ENCODE measurements at regions not wholly inside any gene's neighbourhood (a gene's known extent, or its start where the extent isn't known, plus 50 kb on each side); places are given as distances from the start of the nearest gene placed in this dataset.

- no peak overlapping the region for H3K27ac ChIP-seq (ENCODE audit: low read depth in 2 of 2, low read length in 2 of 2)
- no peaks in the 10 kb centered on the region for H3K4me1 ChIP-seq (ENCODE audit: control insufficient read depth in 2 of 2, insufficient read depth in 2 of 2, low read length in 2 of 2)
- H3K9ac ChIP-seq (ENCODE audit: low read depth in 1 of 2, low read length in 2 of 2), result no peak overlapping the region
- peaks cover 0 to 2% of the 10 kb centered on the region in 2 donors for H3K27me3 ChIP-seq (ENCODE audit: control insufficient read depth in 2 of 2, insufficient read depth in 2 of 2, low read length in 2 of 2)
- no peaks in the 10 kb centered on the region for H3K9me3 ChIP-seq (ENCODE audit: control insufficient read depth in 2 of 2, low read length in 2 of 2)
- no peak overlapping the region for H3K4me3 ChIP-seq (ENCODE audit: low read length in 2 of 2)
- no peaks in the 10 kb centered on the region for H3K36me3 ChIP-seq (ENCODE audit: control insufficient read depth in 2 of 2, insufficient read depth in 2 of 2, low read length in 2 of 2)
These were observed 93.1 kb upstream of the TMEM45B start for GRCh38 chr11:129722529-129722928.

GRCh38 chr11:129723146-129723760 is 92.4 kb upstream of the TMEM45B start:
- H3K4me3 ChIP-seq (ENCODE audit: low read length in 2 of 2), result no peak overlapping the region
- H3K4me1 ChIP-seq (ENCODE audit: control insufficient read depth in 2 of 2, insufficient read depth in 2 of 2, low read length in 2 of 2), result no peaks in the 10 kb centered on the region
- H3K27ac ChIP-seq (ENCODE audit: low read depth in 2 of 2, low read length in 2 of 2), result no peak overlapping the region
- no peak overlapping the region for H3K9ac ChIP-seq (ENCODE audit: low read depth in 1 of 2, low read length in 2 of 2)
- no peaks in the 10 kb centered on the region for H3K9me3 ChIP-seq (ENCODE audit: control insufficient read depth in 2 of 2, low read length in 2 of 2)
- no peaks in the 10 kb centered on the region for H3K36me3 ChIP-seq (ENCODE audit: control insufficient read depth in 2 of 2, insufficient read depth in 2 of 2, low read length in 2 of 2)
- peaks cover 0 to 2% of the 10 kb centered on the region in 2 donors for H3K27me3 ChIP-seq (ENCODE audit: control insufficient read depth in 2 of 2, insufficient read depth in 2 of 2, low read length in 2 of 2)

GRCh38 chr11:129723761-129724162 is 91.9 kb upstream of the TMEM45B start:
- Histone ChIP-seq H3K4me3 (ENCODE audit: low read length in 2 of 2) (no peak overlapping the region), H3K27me3 (ENCODE audit: control insufficient read depth in 2 of 2, insufficient read depth in 2 of 2, low read length in 2 of 2) (peaks cover 0 to 2% of the 10 kb centered on the region in 2 donors), H3K27ac (ENCODE audit: low read depth in 2 of 2, low read length in 2 of 2) (no peak overlapping the region), H3K9ac (ENCODE audit: low read depth in 1 of 2, low read length in 2 of 2) (no peak overlapping the region), H3K9me3 (ENCODE audit: control insufficient read depth in 2 of 2, low read length in 2 of 2) (no peaks in the 10 kb centered on the region), H3K36me3 (ENCODE audit: control insufficient read depth in 2 of 2, insufficient read depth in 2 of 2, low read length in 2 of 2) (no peaks in the 10 kb centered on the region), H3K4me1 (ENCODE audit: control insufficient read depth in 2 of 2, insufficient read depth in 2 of 2, low read length in 2 of 2) (no peaks in the 10 kb centered on the region)

GRCh38 chr11:129724866-129725265 is 90.8 kb upstream of the TMEM45B start:
- Histone ChIP-seq H3K4me3 (ENCODE audit: low read length in 2 of 2) (no peak overlapping the region), H3K27me3 (ENCODE audit: control insufficient read depth in 2 of 2, insufficient read depth in 2 of 2, low read length in 2 of 2) (peaks cover 0 to 2% of the 10 kb centered on the region in 2 donors), H3K36me3 (ENCODE audit: control insufficient read depth in 2 of 2, insufficient read depth in 2 of 2, low read length in 2 of 2) (no peaks in the 10 kb centered on the region)

DNA sequence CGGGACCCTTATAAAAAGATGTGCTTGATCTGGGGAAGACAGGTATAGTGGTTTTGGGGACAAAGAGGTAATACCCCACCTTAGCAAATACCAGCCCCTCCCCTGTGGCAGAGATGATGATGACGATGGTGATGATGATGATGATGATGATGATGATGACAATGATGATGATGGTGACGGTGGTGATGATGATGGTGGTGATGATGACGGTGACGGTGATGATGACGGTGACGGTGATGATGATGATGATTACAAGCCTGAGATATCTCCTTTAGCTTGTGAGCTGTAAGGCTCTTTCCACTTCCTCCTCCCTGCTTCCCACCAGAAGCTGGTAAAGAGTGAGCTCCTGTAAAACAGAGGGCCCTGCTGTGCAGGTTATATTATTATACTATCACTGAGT is 89.5 kb upstream of the TMEM45B start:
- no peak overlapping the region for H3K4me3 ChIP-seq (ENCODE audit: low read length in 2 of 2)
- no peak overlapping the region for H3K9ac ChIP-seq (ENCODE audit: low read depth in 1 of 2, low read length in 2 of 2)
- H3K27me3 ChIP-seq (ENCODE audit: control insufficient read depth in 2 of 2, insufficient read depth in 2 of 2, low read length in 2 of 2), result peaks cover 0 to 2% of the 10 kb centered on the region in 2 donors
- no peaks in the 10 kb centered on the region for H3K36me3 ChIP-seq (ENCODE audit: control insufficient read depth in 2 of 2, insufficient read depth in 2 of 2, low read length in 2 of 2)
- H3K9me3 ChIP-seq (ENCODE audit: control insufficient read depth in 2 of 2, low read length in 2 of 2), result no peaks in the 10 kb centered on the region
- H3K4me1 ChIP-seq (ENCODE audit: control insufficient read depth in 2 of 2, insufficient read depth in 2 of 2, low read length in 2 of 2), result no peaks in the 10 kb centered on the region
- no peak overlapping the region for H3K27ac ChIP-seq (ENCODE audit: low read depth in 2 of 2, low read length in 2 of 2)

More at GRCh38 chr11:129724866-129725265, 90.8 kb upstream of the TMEM45B start:
- H3K9me3 ChIP-seq (ENCODE audit: control insufficient read depth in 2 of 2, low read length in 2 of 2), result no peaks in the 10 kb centered on the region
- H3K27ac ChIP-seq (ENCODE audit: low read depth in 2 of 2, low read length in 2 of 2), result no peak overlapping the region
- no peaks in the 10 kb centered on the region for H3K4me1 ChIP-seq (ENCODE audit: control insufficient read depth in 2 of 2, insufficient read depth in 2 of 2, low read length in 2 of 2)
- H3K9ac ChIP-seq (ENCODE audit: low read depth in 1 of 2, low read length in 2 of 2), result no peak overlapping the region

GRCh38 chr11:129728581-129728980 is 87.1 kb upstream of the TMEM45B start:
- Histone ChIP-seq H3K9ac (ENCODE audit: low read depth in 1 of 2, low read length in 2 of 2) (no peak overlapping the region), H3K27me3 (ENCODE audit: control insufficient read depth in 2 of 2, insufficient read depth in 2 of 2, low read length in 2 of 2) (peaks cover 0 to 2% of the 10 kb centered on the region in 2 donors), H3K36me3 (ENCODE audit: control insufficient read depth in 2 of 2, insufficient read depth in 2 of 2, low read length in 2 of 2) (no peaks in the 10 kb centered on the region), H3K27ac (ENCODE audit: low read depth in 2 of 2, low read length in 2 of 2) (no peak overlapping the region), H3K4me3 (ENCODE audit: low read length in 2 of 2) (no peak overlapping the region), H3K9me3 (ENCODE audit: control insufficient read depth in 2 of 2, low read length in 2 of 2) (no peaks in the 10 kb centered on the region), H3K4me1 (ENCODE audit: control insufficient read depth in 2 of 2, insufficient read depth in 2 of 2, low read length in 2 of 2) (no peaks in the 10 kb centered on the region)

DNA sequence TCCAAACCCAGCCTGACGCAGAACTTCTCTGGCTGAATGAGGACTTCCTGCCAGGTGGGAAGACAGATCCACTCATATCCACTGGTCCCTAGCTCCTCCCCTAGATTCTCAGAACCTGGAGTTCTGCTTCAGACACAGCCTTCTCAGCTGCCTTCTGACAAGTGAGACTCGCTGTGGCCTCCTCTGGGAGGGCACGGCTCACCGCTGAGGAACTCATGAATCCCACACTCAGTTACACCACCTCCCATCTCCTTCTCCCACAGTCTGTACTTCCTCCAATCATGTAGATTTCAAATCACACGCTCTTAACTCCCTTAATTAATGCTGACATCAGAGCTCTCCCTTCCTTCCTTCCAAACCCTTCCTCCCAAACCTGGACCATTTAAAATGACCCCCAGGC is 86.4 kb upstream of the TMEM45B start:
- peaks cover 0 to 2% of the 10 kb centered on the region in 2 donors for H3K27me3 ChIP-seq (ENCODE audit: control insufficient read depth in 2 of 2, insufficient read depth in 2 of 2, low read length in 2 of 2)
- no peaks in the 10 kb centered on the region for H3K4me1 ChIP-seq (ENCODE audit: control insufficient read depth in 2 of 2, insufficient read depth in 2 of 2, low read length in 2 of 2)

DNA sequence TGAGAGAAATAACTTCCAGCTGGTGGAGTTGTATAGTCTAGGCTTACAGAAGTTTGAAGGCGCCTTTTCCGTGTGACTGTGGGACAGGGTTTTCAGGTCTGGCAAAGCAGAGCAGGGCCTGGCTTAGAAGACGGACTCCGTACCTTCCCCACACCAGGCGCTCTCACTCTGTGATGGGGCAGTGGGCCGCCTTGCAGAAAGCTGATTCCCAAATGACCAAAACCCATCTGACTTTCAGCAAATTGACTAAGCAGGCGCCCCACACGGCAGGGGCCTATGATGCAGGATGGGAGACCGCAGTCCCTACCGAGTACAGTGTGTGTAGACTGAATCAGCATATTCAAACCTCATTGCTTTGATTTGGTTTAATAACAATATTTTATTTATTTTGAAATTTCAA is 85.8 kb upstream of the TMEM45B start:
- Histone ChIP-seq H3K4me3 (ENCODE audit: low read length in 2 of 2) (no peak overlapping the region), H3K27me3 (ENCODE audit: control insufficient read depth in 2 of 2, insufficient read depth in 2 of 2, low read length in 2 of 2) (peaks cover 0 to 2% of the 10 kb centered on the region in 2 donors), H3K9me3 (ENCODE audit: control insufficient read depth in 2 of 2, low read length in 2 of 2) (no peaks in the 10 kb centered on the region), H3K9ac (ENCODE audit: low read depth in 1 of 2, low read length in 2 of 2) (no peak overlapping the region), H3K27ac (ENCODE audit: low read depth in 2 of 2, low read length in 2 of 2) (no peak overlapping the region), H3K4me1 (ENCODE audit: control insufficient read depth in 2 of 2, insufficient read depth in 2 of 2, low read length in 2 of 2) (no peaks in the 10 kb centered on the region), H3K36me3 (ENCODE audit: control insufficient read depth in 2 of 2, insufficient read depth in 2 of 2, low read length in 2 of 2) (no peaks in the 10 kb centered on the region)

More for the DNA sequence above, 86.4 kb upstream of the TMEM45B start:
- H3K36me3 ChIP-seq (ENCODE audit: control insufficient read depth in 2 of 2, insufficient read depth in 2 of 2, low read length in 2 of 2), result no peaks in the 10 kb centered on the region
- no peak overlapping the region for H3K9ac ChIP-seq (ENCODE audit: low read depth in 1 of 2, low read length in 2 of 2)
- no peak overlapping the region for H3K27ac ChIP-seq (ENCODE audit: low read depth in 2 of 2, low read length in 2 of 2)
- no peak overlapping the region for H3K4me3 ChIP-seq (ENCODE audit: low read length in 2 of 2)
- H3K9me3 ChIP-seq (ENCODE audit: control insufficient read depth in 2 of 2, low read length in 2 of 2), result no peaks in the 10 kb centered on the region

DNA sequence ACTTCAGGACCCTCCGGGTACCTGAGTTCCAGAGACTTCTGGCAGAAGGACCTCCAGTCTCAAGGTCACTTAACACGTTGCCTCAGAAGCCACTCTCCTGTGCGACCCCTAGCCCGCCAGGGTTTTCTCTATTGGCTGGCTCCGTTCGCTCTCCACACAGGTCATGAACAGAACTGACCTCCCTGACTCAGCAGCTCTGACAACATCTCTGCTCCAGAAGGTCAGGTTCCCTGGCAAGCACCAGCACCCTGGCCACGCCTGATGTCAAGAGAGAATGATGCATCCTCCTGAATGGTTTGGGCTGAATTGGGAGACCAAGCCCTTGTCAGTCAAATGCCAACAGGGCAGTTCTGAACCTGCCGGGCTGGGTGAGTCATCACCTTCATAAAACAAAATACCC is 84.3 kb upstream of the TMEM45B start:
- Histone ChIP-seq H3K4me1 (ENCODE audit: control insufficient read depth in 2 of 2, insufficient read depth in 2 of 2, low read length in 2 of 2) (no peaks in the 10 kb centered on the region), H3K9me3 (ENCODE audit: control insufficient read depth in 2 of 2, low read length in 2 of 2) (no peaks in the 10 kb centered on the region), H3K36me3 (ENCODE audit: control insufficient read depth in 2 of 2, insufficient read depth in 2 of 2, low read length in 2 of 2) (no peaks in the 10 kb centered on the region), H3K27ac (ENCODE audit: low read depth in 2 of 2, low read length in 2 of 2) (no peak overlapping the region), H3K27me3 (ENCODE audit: control insufficient read depth in 2 of 2, insufficient read depth in 2 of 2, low read length in 2 of 2) (peaks cover 0 to 2% of the 10 kb centered on the region in 2 donors), H3K4me3 (ENCODE audit: low read length in 2 of 2) (no peak overlapping the region), H3K9ac (ENCODE audit: low read depth in 1 of 2, low read length in 2 of 2) (no peak overlapping the region)

GRCh38 chr11:129732941-129733340 is 82.7 kb upstream of the TMEM45B start:
- Histone ChIP-seq H3K4me3 (ENCODE audit: low read length in 2 of 2) (no peak overlapping the region), H3K9ac (ENCODE audit: low read depth in 1 of 2, low read length in 2 of 2) (no peak overlapping the region), H3K27me3 (ENCODE audit: control insufficient read depth in 2 of 2, insufficient read depth in 2 of 2, low read length in 2 of 2) (peaks cover 0 to 2% of the 10 kb centered on the region in 2 donors), H3K9me3 (ENCODE audit: control insufficient read depth in 2 of 2, low read length in 2 of 2) (no peaks in the 10 kb centered on the region), H3K36me3 (ENCODE audit: control insufficient read depth in 2 of 2, insufficient read depth in 2 of 2, low read length in 2 of 2) (no peaks in the 10 kb centered on the region), H3K27ac (ENCODE audit: low read depth in 2 of 2, low read length in 2 of 2) (no peak overlapping the region), H3K4me1 (ENCODE audit: control insufficient read depth in 2 of 2, insufficient read depth in 2 of 2, low read length in 2 of 2) (no peaks in the 10 kb centered on the region)

Data from mucosa of rectum (tissue), 2 donors.